WERI-Rb-1 (cell line): ENCODE measurements at regions not wholly inside any gene's neighbourhood (a gene's known extent, or its start where the extent isn't known, plus 50 kb on each side); places are given as distances from the start of the nearest gene placed in this dataset.

Experiments
- DNase-seq: peaks from one replicate; pipeline ENCODE4 v3.0.0-alpha.2; 2020
- H3K27ac ChIP-seq: fragments of 250-450 bp; sonication (Bioruptor Pico); 2 replicates; pipeline ENCODE4 v1.5.1; 2020; ENCODE audit warnings: mild to moderate bottlenecking, moderate library complexity
- H3K27me3 ChIP-seq: fragments of 250-450 bp; sonication (Bioruptor Pico); 2 replicates; pipeline ENCODE4 v1.5.1; 2021; ENCODE audit warnings: mild to moderate bottlenecking, low read depth, moderate library complexity; ENCODE audit not compliant: insufficient read depth, severe bottlenecking
- H3K36me3 ChIP-seq: fragments of 250-450 bp; sonication (Bioruptor Pico); 2 replicates; pipeline ENCODE4 v1.5.1; 2020; ENCODE audit warnings: mild to moderate bottlenecking, moderate library complexity
- H3K4me3 ChIP-seq: 2 replicates; pipeline ENCODE4 v1.5.1; 2011; ENCODE audit warnings: low read depth, mild to moderate bottlenecking, control low read depth, low read length
- H3K9me3 ChIP-seq: fragments of 250-450 bp; sonication (Bioruptor Pico); 2 replicates; pipeline ENCODE4 v1.5.1; 2021; ENCODE audit warnings: mild to moderate bottlenecking, moderate library complexity; ENCODE audit not compliant: severe bottlenecking
- CTCF ChIP-seq: IDR thresholded peaks from 2 replicates; pipeline ENCODE4 v1.5.1; 2011; ENCODE audit warnings: low read depth, mild to moderate bottlenecking, control low read depth, inconsistent platforms, low read length

GRCh38 chr5:9865574-9865973, 235.4 kb upstream of the TAS2R1 start:
- Histone ChIP-seq H3K36me3 (no peaks in the 10 kb centered on the region), H3K9me3 (peaks cover 33% of the 10 kb centered on the region), H3K27me3 (no peaks in the 10 kb centered on the region), H3K27ac (no peak overlapping the region), H3K4me3 (no peak overlapping the region)
- no peak for DNase-seq
- TF ChIP-seq CTCF: no peak

GRCh38 chr5:9864791-9865190, 234.6 kb upstream of the TAS2R1 start:
- Histone ChIP-seq H3K27me3 (no peaks in the 10 kb centered on the region), H3K4me3 (no peak overlapping the region), H3K27ac (no peak overlapping the region), H3K9me3 (peaks cover 33% of the 10 kb centered on the region), H3K36me3 (no peaks in the 10 kb centered on the region)
- DNase-seq: no peak
- TF ChIP-seq CTCF: no peak

- H3K4me3 ChIP-seq: no peak overlapping the region
- no peak for TF ChIP-seq CTCF
- H3K27ac ChIP-seq: no peak overlapping the region
- H3K9me3 ChIP-seq: peaks cover 33% of the 10 kb centered on the region
- DNase-seq: no peak
- no peaks in the 10 kb centered on the region for H3K27me3 ChIP-seq
- H3K36me3 ChIP-seq: no peaks in the 10 kb centered on the region
These were observed 233.3 kb upstream of the TAS2R1 start for GRCh38 chr5:9863486-9863885.

GRCh38 chr5:9861666-9862256, 231.6 kb upstream of the TAS2R1 start:
- no peak for TF ChIP-seq CTCF
- no peak for DNase-seq
- Histone ChIP-seq H3K27ac (no peak overlapping the region), H3K36me3 (no peaks in the 10 kb centered on the region), H3K4me3 (no peak overlapping the region), H3K27me3 (no peaks in the 10 kb centered on the region), H3K9me3 (peaks cover 21% of the 10 kb centered on the region)

GRCh38 chr5:9859808-9860207, 229.7 kb upstream of the TAS2R1 start:
- no peak for DNase-seq
- no peak for TF ChIP-seq CTCF
- H3K4me3 ChIP-seq: no peak overlapping the region
- no peaks in the 10 kb centered on the region for H3K36me3 ChIP-seq
- peaks cover 5% of the 10 kb centered on the region for H3K9me3 ChIP-seq
- no peak overlapping the region for H3K27ac ChIP-seq
- H3K27me3 ChIP-seq: no peaks in the 10 kb centered on the region

- Histone ChIP-seq H3K4me3 (no peak overlapping the region), H3K36me3 (no peaks in the 10 kb centered on the region), H3K27me3 (no peaks in the 10 kb centered on the region), H3K9me3 (peaks cover 4% of the 10 kb centered on the region), H3K27ac (no peak overlapping the region)
- no peak for DNase-seq
- TF ChIP-seq CTCF: no peak
These were observed 227.9 kb upstream of the TAS2R1 start for GRCh38 chr5:9858043-9858442.
